Endothelial cell of umbilical vein (primary cell): ENCODE measurements at regions not wholly inside any gene's neighbourhood (a gene's known extent, or its start where the extent isn't known, plus 50 kb on each side); places are given as distances from the start of the nearest gene placed in this dataset.

Source experiments
- BruUV-seq: library from RNA; stranded (reverse); fragments of 400-500 nt; replicated peaks from 2 replicates; lab custom pipeline; 2021; lab: Mats Ljungman, UMichigan
- CTCF ChIA-PET: fragments of 300-600, 350-600 bp; sonication (Branson Sonifier 250); formaldehyde crosslinking; loops from one replicate; lab custom pipeline; 2021; ENCODE audit warnings: antibody characterized with exemption, inconsistent platforms; lab: Charles Lee
- POLR2A ChIA-PET: fragments of 300-600, 350-600 bp; sonication (Branson Sonifier 250); formaldehyde crosslinking; loops from one replicate; lab custom pipeline; 2021; ENCODE audit warnings: antibody characterized with exemption, inconsistent platforms; lab: Charles Lee
- DNase-seq: peaks from one replicate; pipeline ENCODE4 v3.0.0-alpha.2; 2011; ENCODE audit warnings: low read depth, low spot score
- FAIRE-seq: peaks from 2 replicates; lab custom pipeline; 2011; peaks lifted over from hg19 to GRCh38; lab: Jason Lieb, UNC
- H2AFZ ChIP-seq: 2 replicates; pipeline ENCODE4 v1.6.0; 2012; ENCODE audit warnings: low read depth, low read length, control low read depth, inconsistent platforms
- H3K27ac ChIP-seq: 2 replicates; pipeline ENCODE4 v1.5.1; 2011; ENCODE audit warnings: low read depth, mild to moderate bottlenecking, control low read depth, low read length, moderate library complexity; ENCODE audit not compliant: insufficient read depth
- H3K27me3 ChIP-seq, 2 experiments: 2 replicates each; pipeline versions ENCODE4 v1.6.0 to v1.6.1; 2011; ENCODE audit warnings: low read length in 2 of 2, mixed read lengths in 1 of 2; ENCODE audit not compliant: control insufficient read depth in 2 of 2, insufficient read depth in 2 of 2
- H3K36me3 ChIP-seq, 2 experiments: 2 replicates in 1 of 2; 3 replicates in 1 of 2; pipeline ENCODE4 v1.5.1; 2011; ENCODE audit warnings: low read length in 2 of 2, mild to moderate bottlenecking in 1 of 2, moderate library complexity in 1 of 2; ENCODE audit not compliant: control insufficient read depth in 2 of 2, insufficient read depth in 2 of 2; ENCODE audit errors: extremely low read depth in 1 of 2
- H3K4me1 ChIP-seq: 3 replicates; pipeline ENCODE4 v1.5.1; 2011; ENCODE audit warnings: mild to moderate bottlenecking, low read length; ENCODE audit not compliant: control insufficient read depth, insufficient read depth; ENCODE audit errors: extremely low read depth
- H3K4me2 ChIP-seq: 2 replicates; pipeline ENCODE4 v1.6.1; 2011; ENCODE audit warnings: low read length, control low read depth, mixed read lengths; ENCODE audit not compliant: insufficient read depth
- H3K4me3 ChIP-seq, 3 experiments: fragments of 200-600 bp in 1 of 3; sonication (generic), shearing (Covaris generic) in 1 of 3; replicated peaks in 1 of 3; 2 replicates each; pipeline ENCODE4 v1.5.1; 2011 to 2016; ENCODE audit warnings: control low read depth in 3 of 3, low read length in 3 of 3, mild to moderate bottlenecking in 2 of 3, inconsistent platforms in 1 of 3, low read depth in 1 of 3, moderate library complexity in 1 of 3; ENCODE audit not compliant: insufficient read depth in 1 of 3
- H3K79me2 ChIP-seq: 2 replicates; pipeline ENCODE4 v1.6.0; 2012; ENCODE audit warnings: low read length, inconsistent platforms; ENCODE audit not compliant: control insufficient read depth, insufficient read depth
- H3K9ac ChIP-seq: replicated peaks from 2 replicates; pipeline ENCODE3; 2011; ENCODE audit warnings: low read length, control low read depth; ENCODE audit not compliant: insufficient read depth; ENCODE audit errors: extremely low read depth
- H3K9me1 ChIP-seq: replicated peaks from 3 replicates; pipeline ENCODE4 v1.6.0; 2011; ENCODE audit warnings: mild to moderate bottlenecking, low read length; ENCODE audit not compliant: control insufficient read depth, insufficient read depth; ENCODE audit errors: extremely low read depth
- H3K9me3 ChIP-seq: replicated peaks from 2 replicates; pipeline ENCODE4 v1.5.1; 2012; ENCODE audit warnings: low read length, inconsistent platforms; ENCODE audit not compliant: control insufficient read depth, insufficient read depth
- H4K20me1 ChIP-seq: replicated peaks from 2 replicates; pipeline ENCODE3; 2011; ENCODE audit warnings: mild to moderate bottlenecking, low read length; ENCODE audit not compliant: control insufficient read depth, insufficient read depth; ENCODE audit errors: extremely low read depth
- EZH2 ChIP-seq: IDR thresholded peaks from 2 replicates; pipeline ENCODE4 v1.6.1; 2012; ENCODE audit warnings: borderline replicate concordance, low read depth, mild to moderate bottlenecking, moderate library complexity, low read length, inconsistent platforms; ENCODE audit not compliant: severe bottlenecking
- FOS ChIP-seq: IDR thresholded peaks from 2 replicates; pipeline ENCODE4 v1.6.1; 2011; ENCODE audit warnings: mild to moderate bottlenecking, low read length, moderate library complexity, borderline replicate concordance; ENCODE audit not compliant: insufficient read depth
- GATA2 ChIP-seq: IDR thresholded peaks from 2 replicates; pipeline ENCODE4 v1.7.0; 2011; ENCODE audit warnings: low read depth, mild to moderate bottlenecking, moderate library complexity, mixed read lengths, low read length; ENCODE audit not compliant: insufficient read length, insufficient read depth
- MYC ChIP-seq: IDR thresholded peaks from one replicate; pipeline ENCODE4 v1.6.1; 2011; ENCODE audit warnings: mild to moderate bottlenecking, low read depth, low read length
- POLR2A ChIP-seq: IDR thresholded peaks from 2 replicates; pipeline ENCODE4 v1.6.1; 2012; ENCODE audit warnings: low read depth, mild to moderate bottlenecking, control low read depth, low read length
- dilution Hi-C: fragments of 300-500 bp; cut with MboI; formaldehyde crosslinking; loops from one replicate; pipeline ENCODE4 v1.15.0; 2019; ENCODE audit warnings: low sequenced_read_pairs; ENCODE audit not compliant: extremely low pct_ligation_motif_present
- intact Hi-C: fragments of 100-400 bp; cut with micrococcal nuclease; formaldehyde crosslinking; loops from one replicate; pipeline ENCODE4 v1.10.0; 2022

GRCh38 chr3:159144472-159144871 is 342.6 kb downstream of the MFSD1 start:
- Histone ChIP-seq H3K27ac (no peak overlapping the region), H3K9ac (no peak overlapping the region), H3K4me2 (no peak overlapping the region), H3K4me1 (no peaks in the 10 kb centered on the region), H3K9me1 (no peaks in the 10 kb centered on the region), H3K9me3 (no peaks in the 10 kb centered on the region), H3K36me3 (no peaks in the 10 kb centered on the region), H3K4me3 (no peak overlapping the region), H3K27me3 (no peaks in the 10 kb centered on the region), H3K79me2 (no peaks in the 10 kb centered on the region), H2AFZ (no peak overlapping the region), H4K20me1 (no peaks in the 10 kb centered on the region)
- BruUV-seq: no TSS peak
- intact Hi-C loops: no loop called here
- ChIA-PET POLR2A (no interaction called here), CTCF (no interaction called here)
- DNase-seq (no peak), FAIRE-seq (peak; percentile 15)
- TF ChIP-seq MYC (no peak), EZH2 (no peak), POLR2A (no peak), FOS (no peak)
- dilution Hi-C loops: no loop called here

GRCh38 chr3:159144891-159145290 is 343.0 kb downstream of the MFSD1 start:
- Histone ChIP-seq H4K20me1 (no peaks in the 10 kb centered on the region), H3K27ac (no peak overlapping the region), H3K9me3 (no peaks in the 10 kb centered on the region), H3K4me2 (no peak overlapping the region), H3K36me3 (no peaks in the 10 kb centered on the region), H3K9me1 (no peaks in the 10 kb centered on the region), H3K27me3 (no peaks in the 10 kb centered on the region), H2AFZ (no peak overlapping the region), H3K9ac (no peak overlapping the region), H3K79me2 (no peaks in the 10 kb centered on the region), H3K4me1 (no peaks in the 10 kb centered on the region), H3K4me3 (no peak overlapping the region)
- no peak for FAIRE-seq
- dilution Hi-C loops (no loop called here), intact Hi-C loops (no loop called here)
- POLR2A ChIA-PET: no interaction called here
- TF ChIP-seq GATA2 (no peak), MYC (no peak), POLR2A (no peak)
- DNase-seq: no peak
- CTCF ChIA-PET: interaction anchor here (1.2 to 2.6 kb wide), 2 partner anchors 18 to 19 kb away, joined by 3 to 7 read pairs; no protein-coding TSS in a partner anchor
- no TSS peak for BruUV-seq
